ENCODE measurements at regions not wholly inside any gene's neighbourhood (a gene's known extent, or its start where the extent isn't known, plus 50 kb on each side); places are given as distances from the start of the nearest gene placed in this dataset.

GRCh38 chr9:109707355-109707754 lies 72.6 kb upstream of the PALM2AKAP2 start:
- TF ChIP-seq CTCF (IDR thresholded peaks at IDR 0.05) = no peak
- no peak for TF ChIP-seq POLR2A (IDR thresholded peaks at IDR 0.05)
